WTC11 (cell line): ENCODE measurements at regions not wholly inside any gene's neighbourhood (a gene's known extent, or its start where the extent isn't known, plus 50 kb on each side); places are given as distances from the start of the nearest gene placed in this dataset.

Experiments used
- ATF3 ChIP-seq: sonication (generic); formaldehyde crosslinking; conservative IDR thresholded peaks from 2 replicates; pipeline ENCODE4 v1.8.1; 2022; ENCODE audit warnings: mild to moderate bottlenecking, missing genetic modification reagents
- ESRRA ChIP-seq: sonication (generic); formaldehyde crosslinking; IDR thresholded peaks from 2 replicates; pipeline ENCODE4 v1.8.1; 2022; ENCODE audit warnings: mild to moderate bottlenecking, missing genetic modification reagents, borderline replicate concordance
- TF ChIP-seq, protein P1 (sequence below): fragments of 200-600 bp; IDR thresholded peaks from 2 replicates; pipeline ENCODE4 v1.8.0; 2022; ENCODE audit warnings: antibody characterized with exemption

- TF ChIP-seq, protein P1, sequence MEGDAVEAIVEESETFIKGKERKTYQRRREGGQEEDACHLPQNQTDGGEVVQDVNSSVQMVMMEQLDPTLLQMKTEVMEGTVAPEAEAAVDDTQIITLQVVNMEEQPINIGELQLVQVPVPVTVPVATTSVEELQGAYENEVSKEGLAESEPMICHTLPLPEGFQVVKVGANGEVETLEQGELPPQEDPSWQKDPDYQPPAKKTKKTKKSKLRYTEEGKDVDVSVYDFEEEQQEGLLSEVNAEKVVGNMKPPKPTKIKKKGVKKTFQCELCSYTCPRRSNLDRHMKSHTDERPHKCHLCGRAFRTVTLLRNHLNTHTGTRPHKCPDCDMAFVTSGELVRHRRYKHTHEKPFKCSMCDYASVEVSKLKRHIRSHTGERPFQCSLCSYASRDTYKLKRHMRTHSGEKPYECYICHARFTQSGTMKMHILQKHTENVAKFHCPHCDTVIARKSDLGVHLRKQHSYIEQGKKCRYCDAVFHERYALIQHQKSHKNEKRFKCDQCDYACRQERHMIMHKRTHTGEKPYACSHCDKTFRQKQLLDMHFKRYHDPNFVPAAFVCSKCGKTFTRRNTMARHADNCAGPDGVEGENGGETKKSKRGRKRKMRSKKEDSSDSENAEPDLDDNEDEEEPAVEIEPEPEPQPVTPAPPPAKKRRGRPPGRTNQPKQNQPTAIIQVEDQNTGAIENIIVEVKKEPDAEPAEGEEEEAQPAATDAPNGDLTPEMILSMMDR = no peak
- TF ChIP-seq ATF3 (CRISPR knock-in tag) (no peak), ESRRA (no peak)
Observed at GRCh38 chr16:76207270-76207669, 69.9 kb upstream of the CNTNAP4 start.
